Stimulated activated CD4-positive, alpha-beta T cell treated with anti-CD3 and anti-CD28 coated beads, Interleukin-4, amount 100 ng/mL, for 1 hour (primary cell): ENCODE measurements at regions not wholly inside any gene's neighbourhood (a gene's known extent, or its start where the extent isn't known, plus 50 kb on each side); places are given as distances from the start of the nearest gene placed in this dataset.
"Not testable (repeated sequence)": the region's sequence is repeated elsewhere in the genome, so short reads cannot be mapped to it uniquely, and the experiment has no call there.

Experiments used
- DNase-seq: peaks from one replicate; pipeline ENCODE4 v3.0.0-alpha.2; 2020

GRCh38 chrX:63176578-63176977 is 174.6 kb downstream of the SPIN4 start:
- DNase-seq: not testable (repeated sequence)

- not testable (repeated sequence) for DNase-seq
These were observed 177.1 kb downstream of the SPIN4 start for GRCh38 chrX:63173841-63174718.

GRCh38 chrX:63169416-63169815 is 181.7 kb downstream of the SPIN4 start:
- DNase-seq: not testable (repeated sequence)

- DNase-seq: not testable (repeated sequence)
These were observed 182.2 kb downstream of the SPIN4 start for GRCh38 chrX:63168949-63169348.

GRCh38 chrX:63167002-63167401 is 184.1 kb downstream of the SPIN4 start:
- not testable (repeated sequence) for DNase-seq

GRCh38 chrX:63160994-63161393 is 190.1 kb downstream of the SPIN4 start:
- DNase-seq: not testable (repeated sequence)

- not testable (repeated sequence) for DNase-seq
These were observed 190.8 kb downstream of the SPIN4 start for GRCh38 chrX:63160340-63160739.

- DNase-seq: not testable (repeated sequence)
These were observed 205.6 kb downstream of the SPIN4 start for GRCh38 chrX:63145526-63145925.

GRCh38 chrX:63142588-63142987 is 208.5 kb downstream of the SPIN4 start:
- DNase-seq: not testable (repeated sequence)

GRCh38 chrX:63135859-63136258 is 215.3 kb downstream of the SPIN4 start:
- DNase-seq: not testable (repeated sequence)

GRCh38 chrX:63128509-63128908 is 222.6 kb downstream of the SPIN4 start:
- no peak for DNase-seq

- DNase-seq: no peak
These were observed 235.9 kb downstream of the SPIN4 start for GRCh38 chrX:63115196-63115595.

GRCh38 chrX:63101879-63102620 is 249.1 kb downstream of the SPIN4 start:
- no peak for DNase-seq

- DNase-seq: no peak
These were observed 292.9 kb downstream of the SPIN4 start for GRCh38 chrX:63058204-63058603.

GRCh38 chrX:63050225-63050624 is 300.9 kb downstream of the SPIN4 start:
- DNase-seq: no peak

- no peak for DNase-seq
These were observed 318.3 kb downstream of the SPIN4 start for GRCh38 chrX:63032811-63033210.

- DNase-seq: no peak
These were observed 337.6 kb downstream of the SPIN4 start for GRCh38 chrX:63013549-63013948.

- no peak for DNase-seq
These were observed 338.6 kb downstream of the SPIN4 start for GRCh38 chrX:63012574-63012973.

GRCh38 chrX:63000196-63000595 is 350.9 kb downstream of the SPIN4 start:
- not testable (repeated sequence) for DNase-seq
